ENCODE measurements at regions not wholly inside any gene's neighbourhood (a gene's known extent, or its start where the extent isn't known, plus 50 kb on each side); places are given as distances from the start of the nearest gene placed in this dataset.

- no peaks in the 10 kb centered on the region for H3K36me3 Mint-ChIP-seq (ENCODE audit: unreplicated experiment)
- peaks cover 4% of the 10 kb centered on the region for H3K9me3 Mint-ChIP-seq (ENCODE audit: unreplicated experiment)
These were observed 2024.5 kb upstream of the ADGRL3 start for GRCh38 chr4:59175617-59176016.

GRCh38 chr4:59179372-59179771 lies 2020.8 kb upstream of the ADGRL3 start:
- H3K9me3 Mint-ChIP-seq (ENCODE audit: unreplicated experiment) = no peaks in the 10 kb centered on the region
- TF ChIP-seq CTCF (IDR thresholded peaks at IDR 0.05) = no peak
- no peak overlapping the region for H3K27ac Mint-ChIP-seq (ENCODE audit: unreplicated experiment)
- H3K36me3 Mint-ChIP-seq (ENCODE audit: unreplicated experiment) = no peaks in the 10 kb centered on the region
- H3K4me1 Mint-ChIP-seq (ENCODE audit: unreplicated experiment) = no peaks in the 10 kb centered on the region
- no peak for DNase-seq (ENCODE audit: extremely low spot score, unreplicated experiment)
- no peak overlapping the region for H3K4me3 Mint-ChIP-seq (ENCODE audit: unreplicated experiment)
- no peaks in the 10 kb centered on the region for H3K27me3 Mint-ChIP-seq (ENCODE audit: unreplicated experiment)

More at GRCh38 chr4:59175617-59176016, 2024.5 kb upstream of the ADGRL3 start:
- H3K4me3 Mint-ChIP-seq (ENCODE audit: unreplicated experiment) = no peak overlapping the region
- DNase-seq (ENCODE audit: extremely low spot score, unreplicated experiment) = no peak
- H3K27ac Mint-ChIP-seq (ENCODE audit: unreplicated experiment) = no peak overlapping the region
- TF ChIP-seq CTCF (IDR thresholded peaks at IDR 0.05) = no peak
- H3K27me3 Mint-ChIP-seq (ENCODE audit: unreplicated experiment) = no peaks in the 10 kb centered on the region
- H3K4me1 Mint-ChIP-seq (ENCODE audit: unreplicated experiment) = no peaks in the 10 kb centered on the region

- DNase-seq (ENCODE audit: extremely low spot score, unreplicated experiment) = no peak
- Mint-ChIP-seq H3K36me3 (ENCODE audit: unreplicated experiment) (no peaks in the 10 kb centered on the region), H3K4me1 (ENCODE audit: unreplicated experiment) (no peaks in the 10 kb centered on the region), H3K27me3 (ENCODE audit: unreplicated experiment) (no peaks in the 10 kb centered on the region), H3K9me3 (ENCODE audit: unreplicated experiment) (no peaks in the 10 kb centered on the region), H3K27ac (ENCODE audit: unreplicated experiment) (no peak overlapping the region), H3K4me3 (ENCODE audit: unreplicated experiment) (no peak overlapping the region)
- no peak for TF ChIP-seq CTCF (IDR thresholded peaks at IDR 0.05)
These were observed 2020.0 kb upstream of the ADGRL3 start for GRCh38 chr4:59180161-59180560.

GRCh38 chr4:59180969-59181368 lies 2019.2 kb upstream of the ADGRL3 start:
- DNase-seq (ENCODE audit: extremely low spot score, unreplicated experiment) = no peak
- no peak for TF ChIP-seq CTCF (IDR thresholded peaks at IDR 0.05)
- Mint-ChIP-seq H3K4me1 (ENCODE audit: unreplicated experiment) (no peaks in the 10 kb centered on the region), H3K27me3 (ENCODE audit: unreplicated experiment) (no peaks in the 10 kb centered on the region), H3K36me3 (ENCODE audit: unreplicated experiment) (no peaks in the 10 kb centered on the region), H3K4me3 (ENCODE audit: unreplicated experiment) (no peak overlapping the region), H3K9me3 (ENCODE audit: unreplicated experiment) (no peaks in the 10 kb centered on the region), H3K27ac (ENCODE audit: unreplicated experiment) (no peak overlapping the region)

GRCh38 chr4:59195839-59196238 lies 2004.3 kb upstream of the ADGRL3 start:
- no peak overlapping the region for H3K27ac Mint-ChIP-seq (ENCODE audit: unreplicated experiment)
- H3K4me1 Mint-ChIP-seq (ENCODE audit: unreplicated experiment) = no peaks in the 10 kb centered on the region
- no peak for DNase-seq (ENCODE audit: extremely low spot score, unreplicated experiment)
- H3K27me3 Mint-ChIP-seq (ENCODE audit: unreplicated experiment) = no peaks in the 10 kb centered on the region
- TF ChIP-seq CTCF (IDR thresholded peaks at IDR 0.05) = no peak
- peaks cover 7% of the 10 kb centered on the region for H3K9me3 Mint-ChIP-seq (ENCODE audit: unreplicated experiment)
- H3K36me3 Mint-ChIP-seq (ENCODE audit: unreplicated experiment) = no peaks in the 10 kb centered on the region
- H3K4me3 Mint-ChIP-seq (ENCODE audit: unreplicated experiment) = no peak overlapping the region
